ENCODE measurements at regions not wholly inside any gene's neighbourhood (a gene's known extent, or its start where the extent isn't known, plus 50 kb on each side); places are given as distances from the start of the nearest gene placed in this dataset.

DNA sequence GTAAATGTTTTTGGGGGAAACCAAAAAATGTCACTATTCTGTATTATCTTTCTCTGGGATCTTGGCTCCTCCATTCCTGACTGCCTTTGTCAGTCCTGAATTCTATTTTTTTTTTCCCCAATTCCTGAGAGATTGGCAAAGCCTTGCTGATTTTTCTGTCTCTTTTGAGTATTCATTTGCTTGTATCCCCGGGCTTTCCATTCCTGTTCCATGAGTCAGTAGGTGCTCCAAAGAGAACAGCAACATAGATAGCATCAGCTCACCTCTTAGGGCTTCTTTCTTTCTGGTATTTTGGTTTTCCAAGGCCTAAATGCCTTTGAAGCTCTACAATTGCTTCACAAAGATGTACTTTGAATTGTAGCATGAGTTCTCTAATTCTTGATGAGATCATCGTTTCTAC is 271.7 kb upstream of the LRRC3B start:
- DNase-seq, result no peak
- no peaks in the 10 kb centered on the region for H3F3A ChIP-seq (replicated peaks; ENCODE audit: insufficient read depth)
- no peak overlapping the region for H3K4me3 ChIP-seq (ENCODE audit: low read depth in 2 of 2, low read length in 1 of 2)
- ChIA-PET POLR2A (no interaction called here), CTCF (no interaction called here)
- H3K79me2 ChIP-seq (ENCODE audit: insufficient read depth), result no peaks in the 10 kb centered on the region
- no peaks in the 10 kb centered on the region for H3K36me3 ChIP-seq (replicated peaks in 1 of 2; ENCODE audit: control insufficient read depth in 1 of 2, insufficient read depth in 2 of 2, low read length in 1 of 2)
- no peaks in the 10 kb centered on the region for H3K27me3 ChIP-seq (ENCODE audit: insufficient read depth)
- no peaks in the 10 kb centered on the region for H3K9me2 ChIP-seq
- no peak overlapping the region for H2AFZ ChIP-seq (ENCODE audit: low read depth)
- H3K4me1 ChIP-seq (ENCODE audit: control insufficient read depth in 1 of 2, insufficient read depth in 2 of 2, low read depth in 1 of 2, low read length in 1 of 2), result no peaks in the 10 kb centered on the region
- 0 out of 2 replicates have a peak, but pooled peaks cover 3% of the 10 kb centered on the region for H3K9me3 ChIP-seq
- no peak overlapping the region for H3K9ac ChIP-seq
- H3K27ac ChIP-seq (ENCODE audit: low read depth in 2 of 2, low read length in 1 of 2), result no peak overlapping the region
- H4K20me1 ChIP-seq (ENCODE audit: insufficient read depth), result no peaks in the 10 kb centered on the region
- WGBS (ENCODE audit: low lambda C conversion rate), result 4% methylated on average over 2 of the region's 2 CpGs
- TF ChIP-seq TAF1 (IDR thresholded peaks at IDR 0.05; ENCODE audit: borderline replicate concordance, low read depth, low read length), result no peak
- no peak for TF ChIP-seq YY1 (IDR thresholded peaks at IDR 0.05; ENCODE audit: low read depth)
- no peak for TF ChIP-seq SMC3 (IDR thresholded peaks at IDR 0.05; ENCODE audit: low read depth, low read length)
- no peak for TF ChIP-seq RAD21 (IDR thresholded peaks at IDR 0.05; ENCODE audit: low read length)
- H3K4me2 ChIP-seq, result no peak overlapping the region

DNA sequence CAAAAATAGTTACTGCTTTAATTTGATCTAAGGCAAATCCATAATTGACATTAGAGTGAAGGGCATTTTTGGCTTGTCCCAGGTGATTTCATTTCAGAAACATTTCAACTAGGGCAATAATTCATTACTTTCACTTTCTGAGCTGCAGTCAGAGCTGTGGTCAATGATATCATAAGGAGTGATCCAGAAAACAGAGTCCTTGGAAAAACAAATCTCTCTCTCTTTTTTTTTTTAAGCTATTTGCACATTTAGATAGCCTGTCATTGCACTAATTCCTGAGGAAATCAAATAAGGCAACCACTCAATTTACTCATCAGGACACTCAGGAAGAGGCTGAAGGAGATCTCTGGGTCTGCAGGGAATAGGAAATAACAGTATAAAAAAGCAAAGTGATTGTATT is 269.5 kb upstream of the LRRC3B start:
- no peaks in the 10 kb centered on the region for H4K20me1 ChIP-seq (ENCODE audit: insufficient read depth)
- H3K4me2 ChIP-seq, result no peak overlapping the region
- H3K79me2 ChIP-seq (ENCODE audit: insufficient read depth), result no peaks in the 10 kb centered on the region
- no peak overlapping the region for H3K9ac ChIP-seq
- ChIA-PET POLR2A (no interaction called here), CTCF (interaction anchor here (0.6 kb wide), 1 partner anchor 107 kb away, joined by 4 read pairs; no protein-coding TSS in a partner anchor)
- H2AFZ ChIP-seq (ENCODE audit: low read depth), result no peak overlapping the region
- H3K27me3 ChIP-seq (ENCODE audit: insufficient read depth), result no peaks in the 10 kb centered on the region
- no peaks in the 10 kb centered on the region for H3K4me1 ChIP-seq (ENCODE audit: control insufficient read depth in 1 of 2, insufficient read depth in 2 of 2, low read depth in 1 of 2, low read length in 1 of 2)
- no peak for DNase-seq
- H3K27ac ChIP-seq (ENCODE audit: low read depth in 2 of 2, low read length in 1 of 2), result no peak overlapping the region
- no peaks in the 10 kb centered on the region for H3F3A ChIP-seq (replicated peaks; ENCODE audit: insufficient read depth)
- no peaks in the 10 kb centered on the region for H3K36me3 ChIP-seq (replicated peaks in 1 of 2; ENCODE audit: control insufficient read depth in 1 of 2, insufficient read depth in 2 of 2, low read length in 1 of 2)
- 0 out of 2 replicates have a peak, but pooled peaks cover 3% of the 10 kb centered on the region for H3K9me3 ChIP-seq
- H3K9me2 ChIP-seq, result no peaks in the 10 kb centered on the region
- TF ChIP-seq, protein P1, sequence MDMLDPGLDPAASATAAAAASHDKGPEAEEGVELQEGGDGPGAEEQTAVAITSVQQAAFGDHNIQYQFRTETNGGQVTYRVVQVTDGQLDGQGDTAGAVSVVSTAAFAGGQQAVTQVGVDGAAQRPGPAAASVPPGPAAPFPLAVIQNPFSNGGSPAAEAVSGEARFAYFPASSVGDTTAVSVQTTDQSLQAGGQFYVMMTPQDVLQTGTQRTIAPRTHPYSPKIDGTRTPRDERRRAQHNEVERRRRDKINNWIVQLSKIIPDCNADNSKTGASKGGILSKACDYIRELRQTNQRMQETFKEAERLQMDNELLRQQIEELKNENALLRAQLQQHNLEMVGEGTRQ (IDR thresholded peaks at IDR 0.05; ENCODE audit: borderline replicate concordance, low read depth, low read length), result no peak
- TF ChIP-seq, protein P2, sequence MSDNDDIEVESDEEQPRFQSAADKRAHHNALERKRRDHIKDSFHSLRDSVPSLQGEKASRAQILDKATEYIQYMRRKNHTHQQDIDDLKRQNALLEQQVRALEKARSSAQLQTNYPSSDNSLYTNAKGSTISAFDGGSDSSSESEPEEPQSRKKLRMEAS (IDR thresholded peaks at IDR 0.05; ENCODE audit: low read depth), result no peak
- TF ChIP-seq FOXM1 (IDR thresholded peaks at IDR 0.05; ENCODE audit: low read depth) (no peak), TAF1 (IDR thresholded peaks at IDR 0.05; ENCODE audit: borderline replicate concordance, low read depth, low read length) (no peak)
- TF ChIP-seq, protein P3, sequence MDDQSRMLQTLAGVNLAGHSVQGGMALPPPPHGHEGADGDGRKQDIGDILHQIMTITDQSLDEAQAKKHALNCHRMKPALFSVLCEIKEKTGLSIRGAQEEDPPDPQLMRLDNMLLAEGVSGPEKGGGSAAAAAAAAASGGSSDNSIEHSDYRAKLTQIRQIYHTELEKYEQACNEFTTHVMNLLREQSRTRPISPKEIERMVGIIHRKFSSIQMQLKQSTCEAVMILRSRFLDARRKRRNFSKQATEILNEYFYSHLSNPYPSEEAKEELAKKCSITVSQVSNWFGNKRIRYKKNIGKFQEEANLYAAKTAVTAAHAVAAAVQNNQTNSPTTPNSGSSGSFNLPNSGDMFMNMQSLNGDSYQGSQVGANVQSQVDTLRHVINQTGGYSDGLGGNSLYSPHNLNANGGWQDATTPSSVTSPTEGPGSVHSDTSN (IDR thresholded peaks at IDR 0.05), result no peak
- TF ChIP-seq, protein P4, sequence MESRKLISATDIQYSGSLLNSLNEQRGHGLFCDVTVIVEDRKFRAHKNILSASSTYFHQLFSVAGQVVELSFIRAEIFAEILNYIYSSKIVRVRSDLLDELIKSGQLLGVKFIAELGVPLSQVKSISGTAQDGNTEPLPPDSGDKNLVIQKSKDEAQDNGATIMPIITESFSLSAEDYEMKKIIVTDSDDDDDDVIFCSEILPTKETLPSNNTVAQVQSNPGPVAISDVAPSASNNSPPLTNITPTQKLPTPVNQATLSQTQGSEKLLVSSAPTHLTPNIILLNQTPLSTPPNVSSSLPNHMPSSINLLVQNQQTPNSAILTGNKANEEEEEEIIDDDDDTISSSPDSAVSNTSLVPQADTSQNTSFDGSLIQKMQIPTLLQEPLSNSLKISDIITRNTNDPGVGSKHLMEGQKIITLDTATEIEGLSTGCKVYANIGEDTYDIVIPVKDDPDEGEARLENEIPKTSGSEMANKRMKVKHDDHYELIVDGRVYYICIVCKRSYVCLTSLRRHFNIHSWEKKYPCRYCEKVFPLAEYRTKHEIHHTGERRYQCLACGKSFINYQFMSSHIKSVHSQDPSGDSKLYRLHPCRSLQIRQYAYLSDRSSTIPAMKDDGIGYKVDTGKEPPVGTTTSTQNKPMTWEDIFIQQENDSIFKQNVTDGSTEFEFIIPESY (IDR thresholded peaks at IDR 0.05; ENCODE audit: borderline replicate concordance, low read depth), result no peak
- H3K4me3 ChIP-seq (ENCODE audit: low read depth in 2 of 2, low read length in 1 of 2), result no peak overlapping the region

Measured in SK-N-SH (cell line).